ENCODE measurements at regions not wholly inside any gene's neighbourhood (a gene's known extent, or its start where the extent isn't known, plus 50 kb on each side); places are given as distances from the start of the nearest gene placed in this dataset.

DNA sequence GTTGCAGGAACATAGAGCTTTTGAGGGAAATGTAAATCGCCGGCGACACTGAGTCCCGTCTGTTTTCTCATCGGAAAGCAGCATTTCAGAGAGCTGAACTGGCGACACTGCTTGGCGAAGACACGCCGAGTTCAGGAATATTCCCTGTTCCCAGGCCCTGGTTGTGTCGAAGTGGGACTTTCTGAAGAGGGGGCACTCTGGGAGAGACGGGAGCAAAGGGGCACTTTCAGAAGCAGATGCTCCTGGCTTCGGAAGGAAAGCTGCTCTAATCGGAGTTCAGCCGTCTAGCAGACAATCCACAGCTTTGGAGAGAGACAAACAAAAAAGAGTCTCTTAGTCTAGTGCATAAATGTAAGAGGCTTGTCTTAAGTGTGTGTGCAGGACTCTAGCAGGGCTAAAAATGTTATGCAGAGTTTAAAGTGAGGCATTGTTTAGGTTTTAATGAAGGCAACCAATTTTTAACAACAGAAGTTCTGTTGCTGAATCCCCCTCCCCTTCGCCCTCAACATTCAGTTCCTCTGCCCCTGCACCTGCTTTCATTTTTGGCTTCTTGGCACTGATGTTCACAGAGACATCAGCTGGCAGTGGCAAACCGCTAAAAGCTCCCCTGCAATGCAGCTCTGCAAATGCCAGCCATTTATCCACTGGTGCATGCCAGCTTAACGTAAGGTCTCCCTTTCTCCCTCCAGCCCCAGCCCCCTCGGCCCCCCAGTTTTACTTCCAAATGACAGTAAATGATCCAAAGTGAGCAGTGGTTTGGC, 289.5 kb upstream of the MPDZ start:
- TF ChIP-seq, protein P1, sequence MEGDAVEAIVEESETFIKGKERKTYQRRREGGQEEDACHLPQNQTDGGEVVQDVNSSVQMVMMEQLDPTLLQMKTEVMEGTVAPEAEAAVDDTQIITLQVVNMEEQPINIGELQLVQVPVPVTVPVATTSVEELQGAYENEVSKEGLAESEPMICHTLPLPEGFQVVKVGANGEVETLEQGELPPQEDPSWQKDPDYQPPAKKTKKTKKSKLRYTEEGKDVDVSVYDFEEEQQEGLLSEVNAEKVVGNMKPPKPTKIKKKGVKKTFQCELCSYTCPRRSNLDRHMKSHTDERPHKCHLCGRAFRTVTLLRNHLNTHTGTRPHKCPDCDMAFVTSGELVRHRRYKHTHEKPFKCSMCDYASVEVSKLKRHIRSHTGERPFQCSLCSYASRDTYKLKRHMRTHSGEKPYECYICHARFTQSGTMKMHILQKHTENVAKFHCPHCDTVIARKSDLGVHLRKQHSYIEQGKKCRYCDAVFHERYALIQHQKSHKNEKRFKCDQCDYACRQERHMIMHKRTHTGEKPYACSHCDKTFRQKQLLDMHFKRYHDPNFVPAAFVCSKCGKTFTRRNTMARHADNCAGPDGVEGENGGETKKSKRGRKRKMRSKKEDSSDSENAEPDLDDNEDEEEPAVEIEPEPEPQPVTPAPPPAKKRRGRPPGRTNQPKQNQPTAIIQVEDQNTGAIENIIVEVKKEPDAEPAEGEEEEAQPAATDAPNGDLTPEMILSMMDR (IDR thresholded peaks at IDR 0.05): no peak
- no peak for TF ChIP-seq ZFX (IDR thresholded peaks at IDR 0.05; ENCODE audit: borderline replicate concordance)
- no peak overlapping the region for H3K27ac ChIP-seq

DNA sequence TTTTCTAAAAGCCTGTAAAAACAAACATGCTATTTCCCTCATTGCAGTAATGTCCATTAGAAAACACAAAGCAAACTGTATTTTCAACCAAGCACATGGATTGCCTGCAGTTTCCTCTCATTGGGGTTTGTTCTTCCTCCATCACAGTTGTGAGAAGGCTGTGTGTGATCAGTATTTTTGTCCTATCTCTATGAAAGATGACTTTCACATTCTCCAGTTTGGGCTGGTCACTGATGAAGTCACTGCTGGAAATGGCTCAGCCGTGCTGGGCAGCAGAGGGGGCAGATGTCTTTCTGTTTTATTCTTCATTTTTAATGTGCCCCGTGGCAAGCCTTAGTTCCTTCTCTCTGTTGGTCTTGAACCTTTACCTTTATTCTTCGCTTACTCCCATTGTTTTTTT, 288.9 kb upstream of the MPDZ start:
- H3K27ac ChIP-seq: no peak overlapping the region
- TF ChIP-seq, protein P1 (IDR thresholded peaks at IDR 0.05): no peak
- TF ChIP-seq ZFX (IDR thresholded peaks at IDR 0.05; ENCODE audit: borderline replicate concordance): no peak

DNA sequence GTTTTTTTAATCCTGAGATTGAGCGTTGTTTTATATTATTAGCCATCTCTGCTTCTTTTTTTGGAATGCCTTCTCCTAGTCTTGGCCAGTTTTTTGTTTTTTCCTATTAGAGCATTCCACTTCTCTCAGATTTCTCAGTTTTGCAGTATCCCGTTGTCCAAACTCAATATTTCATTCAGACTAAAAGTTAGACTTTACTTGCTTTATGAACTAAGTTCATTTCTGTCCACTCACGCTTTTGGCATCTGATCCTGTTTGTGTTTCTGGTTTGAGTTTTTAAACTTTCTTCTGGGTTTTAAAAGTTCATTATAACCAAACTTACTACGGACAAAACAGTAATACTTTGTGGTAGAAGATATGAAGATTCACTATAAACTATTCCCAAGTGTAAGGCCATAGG, 288.3 kb upstream of the MPDZ start:
- TF ChIP-seq, protein P1 (IDR thresholded peaks at IDR 0.05): no peak
- TF ChIP-seq ZFX (IDR thresholded peaks at IDR 0.05; ENCODE audit: borderline replicate concordance): no peak
- H3K27ac ChIP-seq: no peak overlapping the region

GRCh38 chr9:13557746-13558145, 278.3 kb upstream of the MPDZ start:
- H3K27ac ChIP-seq: no peak overlapping the region
- no peak for TF ChIP-seq ZFX (IDR thresholded peaks at IDR 0.05; ENCODE audit: borderline replicate concordance)
- TF ChIP-seq, protein P1 (IDR thresholded peaks at IDR 0.05): no peak

DNA sequence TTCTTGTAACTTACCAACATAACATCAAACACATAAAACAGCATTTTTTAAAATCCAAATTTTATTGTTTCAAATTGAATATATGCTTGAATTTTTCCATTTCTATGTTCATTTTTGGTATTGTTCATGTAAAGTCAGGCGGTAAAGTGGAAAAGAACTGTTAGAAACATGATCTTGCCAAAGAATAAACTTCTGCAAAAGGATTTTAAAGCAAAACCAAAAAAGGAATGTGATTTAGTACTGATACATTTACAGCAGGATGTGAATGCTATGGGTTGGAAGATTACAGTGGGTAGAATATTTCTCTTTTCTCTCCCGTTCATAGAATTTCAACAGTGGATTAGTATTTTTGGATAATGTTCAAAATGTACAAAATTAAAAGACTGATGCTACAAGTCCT, 277.2 kb upstream of the MPDZ start:
- TF ChIP-seq, protein P1 (IDR thresholded peaks at IDR 0.05): no peak
- no peak for TF ChIP-seq ZFX (IDR thresholded peaks at IDR 0.05; ENCODE audit: borderline replicate concordance)
- H3K27ac ChIP-seq: no peak overlapping the region

DNA sequence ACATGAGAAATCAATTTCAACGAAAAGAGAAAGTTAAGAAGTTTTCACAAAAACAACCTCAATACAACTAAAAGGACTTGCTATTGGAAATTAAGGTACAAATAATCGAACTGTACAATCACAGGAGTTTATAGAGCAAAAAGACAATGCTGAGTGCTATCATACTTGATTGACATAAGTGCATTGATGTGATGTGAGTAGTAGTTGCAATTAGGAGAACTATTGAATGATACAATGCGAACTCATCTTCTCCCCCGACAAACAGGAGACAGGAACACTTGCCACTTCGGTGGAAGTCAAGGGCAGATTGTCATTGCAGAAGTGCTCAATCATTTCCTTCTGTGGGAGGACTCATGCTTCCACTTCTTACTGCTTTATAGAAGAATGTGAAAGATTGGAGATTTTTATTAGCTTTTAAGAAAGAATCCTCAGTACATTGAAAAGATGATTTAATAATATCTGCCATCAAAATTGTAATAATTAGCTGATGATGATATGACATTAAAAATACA, 276.6 kb upstream of the MPDZ start:
- no peak for TF ChIP-seq ZFX (IDR thresholded peaks at IDR 0.05; ENCODE audit: borderline replicate concordance)
- TF ChIP-seq, protein P1 (IDR thresholded peaks at IDR 0.05): no peak
- H3K27ac ChIP-seq: no peak overlapping the region

DNA sequence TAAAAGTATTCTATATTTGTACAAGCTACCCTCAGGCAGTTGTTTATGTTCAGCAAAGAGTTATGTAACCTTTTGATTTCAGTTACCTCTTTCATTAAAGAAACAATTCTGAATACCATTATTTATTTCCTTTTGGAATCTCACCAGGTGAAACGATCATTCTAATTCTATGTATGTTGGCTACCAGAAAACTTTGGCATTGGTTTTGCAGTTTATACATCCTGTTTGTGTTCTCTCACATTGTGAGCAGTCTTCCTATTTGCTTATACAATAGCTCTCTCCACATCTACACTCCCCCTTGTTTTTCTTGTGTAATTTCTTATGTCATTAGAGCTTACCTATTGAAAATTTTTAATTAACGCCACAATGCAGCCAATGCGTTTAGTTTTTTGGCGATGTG, 276.0 kb upstream of the MPDZ start:
- no peak overlapping the region for H3K27ac ChIP-seq
- no peak for TF ChIP-seq ZFX (IDR thresholded peaks at IDR 0.05; ENCODE audit: borderline replicate concordance)
- TF ChIP-seq, protein P1 (IDR thresholded peaks at IDR 0.05): no peak
